Astrocyte (in vitro differentiated cells and primary cell): ENCODE measurements at regions not wholly inside any gene's neighbourhood (a gene's known extent, or its start where the extent isn't known, plus 50 kb on each side); places are given as distances from the start of the nearest gene placed in this dataset.

Experiments used
- CTCF ChIP-seq: IDR thresholded peaks from 2 replicates; pipeline ENCODE4 v1.5.1; 2011; ENCODE audit warnings: low read depth, mild to moderate bottlenecking, inconsistent platforms, low read length, moderate library complexity; ENCODE audit not compliant: insufficient read depth
- EZH2 ChIP-seq: IDR thresholded peaks from 2 replicates; pipeline ENCODE4 v1.6.1; 2012; ENCODE audit warnings: mild to moderate bottlenecking, low read length, inconsistent platforms; ENCODE audit not compliant: insufficient read depth

GRCh38 chr10:118911363-118911762, 118.2 kb upstream of the NANOS1 start:
- no peak for TF ChIP-seq CTCF
- TF ChIP-seq EZH2, result no peak
